HTR-8/SVneo (cell line): ENCODE measurements at regions not wholly inside any gene's neighbourhood (a gene's known extent, or its start where the extent isn't known, plus 50 kb on each side); places are given as distances from the start of the nearest gene placed in this dataset.

ENCODE experiments used
- DNase-seq: peaks from one replicate; pipeline ENCODE4 v3.0.0; 2011; ENCODE audit warnings: low spot score, mixed read lengths; ENCODE audit not compliant: insufficient read length
- FAIRE-seq: peaks from 2 replicates; lab custom pipeline; 2011; peaks lifted over from hg19 to GRCh38; lab: Jason Lieb, UNC

DNA sequence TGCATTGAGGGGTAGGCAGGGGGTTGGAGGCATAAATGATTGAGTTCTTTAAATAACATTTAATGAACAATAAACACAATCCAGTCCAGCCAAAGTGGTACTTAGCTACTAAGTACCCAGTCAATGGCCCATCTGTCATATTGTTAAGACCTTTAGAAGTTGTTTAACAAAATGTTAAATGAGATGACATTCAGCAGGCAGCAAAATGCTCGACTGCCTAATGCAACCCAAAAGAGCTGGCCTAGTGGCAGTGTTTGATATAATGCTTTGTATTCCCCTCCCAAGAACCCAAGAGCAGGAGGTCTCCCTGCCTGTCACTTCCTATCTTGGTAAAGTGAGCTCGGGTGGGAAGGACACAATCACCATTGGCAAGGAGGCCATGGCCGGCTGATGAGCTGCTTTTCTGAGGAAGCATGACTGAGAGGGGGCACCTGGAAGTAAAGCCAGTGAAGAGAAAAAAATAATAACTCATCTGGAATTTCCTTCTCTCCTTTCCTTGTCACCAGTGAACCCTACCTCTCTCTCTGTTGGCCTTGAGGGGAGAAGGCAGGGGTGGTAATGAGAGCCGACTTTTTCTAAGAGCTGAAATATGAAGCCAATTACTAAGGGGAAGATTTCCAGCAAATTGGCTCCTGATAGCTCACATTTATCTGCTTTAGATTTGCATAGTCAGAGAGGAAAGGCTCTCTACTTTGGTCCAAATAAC lies 140.6 kb downstream of the C1D start:
- DNase-seq (no peak), FAIRE-seq (no peak)

DNA sequence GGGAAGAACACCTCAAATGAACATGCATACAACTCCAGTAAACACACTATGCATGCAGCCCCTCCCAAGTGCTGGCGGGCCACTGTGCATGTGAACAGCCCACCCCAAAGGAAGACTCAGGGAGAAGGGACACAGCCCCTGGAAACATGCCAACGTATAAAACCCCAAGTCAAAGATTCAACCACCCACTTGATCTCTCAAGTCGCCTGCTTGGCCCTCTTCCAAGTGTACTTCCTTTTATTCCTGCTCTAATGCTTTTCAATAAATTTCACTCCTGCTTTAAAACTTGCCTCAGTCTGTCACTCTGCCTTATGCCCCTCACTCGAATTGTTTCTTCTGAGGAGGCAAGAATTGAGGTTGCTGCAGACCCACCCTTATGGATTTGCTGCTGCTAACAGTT lies 139.1 kb downstream of the C1D start:
- DNase-seq (no peak), FAIRE-seq (no peak)

DNA sequence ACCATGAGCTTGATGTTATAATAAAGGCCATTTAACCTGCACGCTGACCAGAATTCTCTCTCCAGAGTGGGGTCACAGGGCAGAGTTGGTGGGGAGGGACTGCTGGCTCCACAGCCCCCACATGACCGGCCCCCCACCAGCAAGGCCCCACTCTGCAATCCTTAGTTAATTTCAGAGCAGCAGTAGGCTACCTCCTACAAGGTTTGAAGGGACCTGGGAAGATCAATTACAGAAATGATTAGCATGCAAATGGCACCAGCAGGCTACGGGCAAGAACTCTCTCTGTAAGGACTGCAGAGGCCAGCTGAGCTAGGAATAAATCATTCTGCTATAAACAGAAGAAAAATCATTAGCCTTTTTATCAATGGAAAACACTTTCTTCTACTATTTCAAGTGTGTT lies 135.3 kb downstream of the C1D start:
- FAIRE-seq: no peak
- no peak for DNase-seq

GRCh38 chr2:67930156-67930555 lies 132.6 kb downstream of the C1D start:
- FAIRE-seq: peak; percentile 48

DNA sequence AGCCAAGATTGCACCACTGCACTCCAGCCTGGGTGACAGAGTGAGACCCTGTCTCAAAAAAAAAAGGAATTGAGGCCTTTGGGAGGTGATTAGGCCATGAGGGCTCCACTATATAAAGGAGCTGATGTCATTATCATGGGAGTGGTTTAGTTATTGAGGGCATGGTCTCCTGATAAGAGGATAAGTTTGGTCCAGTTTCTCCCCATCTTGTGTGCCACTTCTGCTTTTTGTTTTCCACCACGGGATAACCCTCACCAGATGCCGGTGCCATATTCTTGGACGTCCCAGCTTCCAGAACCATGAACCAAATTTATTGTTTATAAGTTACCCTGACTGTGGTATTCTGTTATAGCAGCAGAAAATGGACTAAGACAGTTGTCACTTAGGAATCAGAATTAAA lies 125.8 kb downstream of the C1D start:
- no peak for FAIRE-seq

More at GRCh38 chr2:67930156-67930555, 132.6 kb downstream of the C1D start:
- no peak for DNase-seq

GRCh38 chr2:67938053-67938452 lies 124.8 kb downstream of the C1D start:
- FAIRE-seq (no peak), DNase-seq (no peak)

More for the DNA sequence above, 125.8 kb downstream of the C1D start:
- DNase-seq: no peak

GRCh38 chr2:67945056-67945455 lies 117.7 kb downstream of the C1D start:
- no peak for FAIRE-seq
- DNase-seq: no peak

GRCh38 chr2:67945940-67946339 lies 116.9 kb downstream of the C1D start:
- FAIRE-seq (no peak), DNase-seq (no peak)

- no peak for FAIRE-seq
- no peak for DNase-seq
These were observed 114.7 kb downstream of the C1D start for GRCh38 chr2:67948057-67948456.

DNA sequence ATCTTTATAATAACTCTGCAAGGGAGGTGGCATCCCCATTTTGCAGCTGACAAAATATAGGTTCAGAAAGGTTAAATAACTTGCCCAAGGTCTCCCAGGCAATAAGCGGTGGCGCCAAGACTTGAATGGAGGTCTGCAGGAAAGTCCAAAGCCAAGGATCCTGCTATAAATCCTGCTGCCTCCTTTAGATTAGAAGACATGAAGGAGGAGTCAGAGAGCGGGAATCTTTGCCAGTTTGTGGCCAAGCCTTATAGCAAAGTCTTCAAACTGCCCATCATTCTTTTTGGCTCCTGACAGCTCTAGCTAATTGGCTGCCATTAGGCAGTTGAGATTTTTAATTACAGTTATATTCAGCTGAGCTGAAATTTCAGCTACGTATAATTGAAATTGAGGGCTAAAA lies 114.3 kb downstream of the C1D start:
- FAIRE-seq (no peak), DNase-seq (no peak)

- DNase-seq (no peak), FAIRE-seq (no peak)
These were observed 112.8 kb downstream of the C1D start for GRCh38 chr2:67950018-67950417.

- no peak for FAIRE-seq
These were observed 111.9 kb downstream of the C1D start for GRCh38 chr2:67950919-67951318.

DNA sequence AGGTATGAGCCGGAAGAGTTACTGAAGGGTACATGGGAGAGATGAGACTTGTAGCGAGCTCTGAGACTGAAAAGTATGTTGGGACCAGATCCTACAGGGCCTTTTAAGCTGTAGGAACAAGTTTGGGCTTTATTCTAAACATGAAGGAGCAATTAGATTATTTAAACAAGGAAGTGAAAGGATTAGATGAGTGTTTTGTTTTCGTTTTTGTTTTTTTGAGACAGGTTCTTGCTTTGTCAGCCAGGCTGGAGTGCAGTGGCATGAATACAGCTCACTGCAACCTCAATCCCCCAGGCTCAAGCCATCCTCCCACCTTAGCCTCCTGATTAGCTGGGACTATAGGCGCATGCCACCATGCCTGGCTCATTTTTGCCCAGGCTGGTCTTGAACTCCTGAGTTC lies 110.7 kb downstream of the C1D start:
- DNase-seq (no peak), FAIRE-seq (no peak)

More at GRCh38 chr2:67950919-67951318, 111.9 kb downstream of the C1D start:
- no peak for DNase-seq

GRCh38 chr2:67954093-67954748 lies 108.6 kb downstream of the C1D start:
- DNase-seq (no peak), FAIRE-seq (no peak)

DNA sequence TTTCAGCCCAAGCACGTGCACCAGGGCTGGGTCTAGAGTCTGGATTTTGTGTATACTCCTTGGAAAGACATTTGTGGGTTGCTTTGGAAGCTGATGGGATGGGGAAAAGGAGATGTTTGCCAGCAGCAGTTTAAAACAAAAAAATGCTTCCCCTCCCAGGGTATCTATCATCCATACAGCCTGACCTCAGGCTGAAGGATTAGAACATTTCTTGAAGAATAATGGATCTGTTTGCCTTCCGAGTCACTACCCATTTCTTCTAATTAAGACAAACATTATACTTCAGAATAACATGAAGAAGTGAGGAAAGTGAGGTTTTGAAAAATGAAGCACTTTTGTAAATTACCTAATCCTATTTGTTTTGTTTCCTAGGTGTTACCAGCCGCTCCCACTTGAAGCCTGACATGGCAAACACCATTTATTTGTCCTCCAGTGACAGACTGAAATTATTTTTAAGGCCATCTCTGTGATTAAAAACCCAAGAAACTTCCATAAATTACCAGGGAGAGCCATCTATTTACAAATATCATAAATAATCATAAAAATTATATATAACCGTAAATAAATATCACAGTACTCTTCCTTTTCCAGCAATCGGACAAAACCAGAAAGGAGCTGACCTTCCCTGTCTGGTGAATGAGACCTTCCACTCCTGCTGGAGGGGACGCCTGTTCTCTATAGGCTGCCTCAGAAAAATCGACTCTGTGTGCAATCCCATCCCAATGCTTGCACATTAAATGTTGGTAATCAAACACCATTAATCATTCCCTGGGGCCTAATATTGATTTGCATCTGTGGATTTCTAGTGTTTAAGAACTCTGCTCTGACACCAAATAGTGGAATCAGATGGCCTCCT lies 106.8 kb downstream of the C1D start:
- no peak for DNase-seq
- FAIRE-seq: no peak

DNA sequence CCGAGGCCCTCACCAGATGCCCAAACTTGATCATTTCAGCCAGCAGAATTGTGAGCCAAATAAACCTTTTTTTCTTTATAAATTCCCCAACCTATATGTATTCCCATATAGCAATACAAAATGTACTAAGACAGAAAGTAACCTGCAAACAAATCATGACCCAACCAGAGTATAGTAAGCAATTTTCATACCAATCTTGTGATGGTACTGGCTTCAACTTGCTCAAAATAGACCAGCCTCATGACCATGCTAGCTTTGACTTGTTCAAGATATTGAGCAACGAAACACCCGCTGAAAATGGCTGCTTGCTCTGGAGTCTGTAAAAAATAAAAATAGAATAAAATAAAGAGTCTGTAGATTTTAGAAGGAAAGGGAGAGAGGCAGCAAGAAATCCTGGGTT lies 97.6 kb downstream of the C1D start:
- FAIRE-seq: no peak

GRCh38 chr2:67970071-67970470 lies 92.7 kb downstream of the C1D start:
- FAIRE-seq: no peak
- DNase-seq: no peak

More for the DNA sequence above, 97.6 kb downstream of the C1D start:
- DNase-seq: no peak

- DNase-seq: no peak
- no peak for FAIRE-seq
These were observed 92.3 kb downstream of the C1D start for GRCh38 chr2:67970542-67970941.

DNA sequence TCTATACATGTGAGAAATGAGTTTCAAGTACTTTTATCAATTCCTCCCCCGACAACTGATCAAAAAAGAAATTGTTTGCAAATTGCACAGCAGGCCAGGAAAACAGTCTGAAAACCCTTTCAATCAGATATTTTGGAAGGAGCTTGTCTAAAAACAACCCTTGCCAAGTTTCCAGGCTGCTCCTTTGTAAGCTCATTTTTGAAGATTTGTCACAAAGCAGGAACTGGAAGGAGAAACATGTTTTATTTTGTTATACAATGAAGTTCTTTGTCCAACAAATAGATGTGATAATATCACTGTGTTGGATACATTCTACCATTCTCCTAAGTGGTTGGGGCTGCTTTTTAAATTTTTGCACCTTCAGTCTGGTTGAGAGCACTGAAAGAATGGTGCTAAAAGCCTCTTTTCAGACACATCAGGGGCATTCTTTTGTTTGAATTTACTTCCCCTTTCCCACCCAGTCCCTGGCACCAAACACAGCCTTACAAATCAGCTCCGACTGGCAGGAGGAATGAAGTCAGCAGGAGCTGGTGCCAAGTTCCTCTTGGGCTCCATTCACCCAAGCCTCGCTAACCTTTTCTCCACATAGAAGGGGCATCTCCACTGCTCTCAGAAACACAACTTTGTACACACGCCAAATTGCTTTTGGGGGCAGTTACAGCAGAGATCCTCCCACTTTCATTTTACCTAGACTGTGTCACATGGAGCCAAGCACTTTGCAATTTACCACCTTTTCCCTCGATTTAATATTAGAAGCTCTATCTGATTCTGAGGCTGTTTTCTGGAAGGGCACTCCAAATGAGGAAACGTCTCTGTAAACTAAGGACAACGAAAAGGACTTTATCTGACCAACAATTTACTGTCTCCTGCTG lies 88.0 kb downstream of the C1D start:
- no peak for DNase-seq
- FAIRE-seq: no peak

- FAIRE-seq (no peak), DNase-seq (no peak)
These were observed 85.3 kb downstream of the C1D start for GRCh38 chr2:67977464-67977863.
